ENCODE measurements at regions not wholly inside any gene's neighbourhood (a gene's known extent, or its start where the extent isn't known, plus 50 kb on each side); places are given as distances from the start of the nearest gene placed in this dataset.

DNA sequence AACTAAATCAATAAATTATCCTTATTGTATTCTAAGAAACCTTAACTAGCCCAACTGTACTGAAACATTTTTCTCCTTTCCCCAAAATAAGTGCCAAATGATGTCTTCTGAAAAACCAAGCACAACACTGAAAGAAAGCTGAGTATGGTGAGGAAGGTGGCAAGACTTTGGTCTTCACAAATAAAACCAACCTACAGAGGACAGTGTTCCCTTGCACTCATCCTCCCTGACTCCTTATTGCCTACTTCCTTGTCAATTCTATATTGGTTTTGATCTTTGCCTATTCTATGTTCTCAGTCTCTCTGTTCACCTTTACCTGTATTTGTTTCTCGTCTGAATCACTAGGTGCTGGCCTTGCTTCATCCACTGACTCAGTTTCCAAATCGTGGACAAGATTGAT is 490.1 kb upstream of the ZNF385D start:
- Histone ChIP-seq H3K23me2 (ENCODE audit: low read depth, low read length) (no peaks in the 10 kb centered on the region), H2BK5ac (ENCODE audit: low read depth, low read length) (no peak overlapping the region), H2AFZ (ENCODE audit: low read length) (no peak overlapping the region), H3K4me1 (replicated peaks in 1 of 4; ENCODE audit: control insufficient read depth in 3 of 4, insufficient read depth in 4 of 4, low read length in 3 of 4) (no peaks in the 10 kb centered on the region), H3K23ac (ENCODE audit: insufficient read length) (no peak overlapping the region), H2BK15ac (ENCODE audit: low read length) (no peak overlapping the region), H4K5ac (ENCODE audit: insufficient read length, low read depth, low read length) (no peak overlapping the region), H2AK5ac (ENCODE audit: low read depth, low read length) (no peak overlapping the region), H3K9ac (replicated peaks in 1 of 4; ENCODE audit: extremely low read depth in 1 of 4, low read depth in 3 of 4, low read length in 3 of 4) (no peak overlapping the region), H3K4ac (replicated peaks; ENCODE audit: insufficient read length, low read depth, low read length) (no peak overlapping the region), H3K56ac (replicated peaks; ENCODE audit: insufficient read length, low read depth, low read length) (no peak overlapping the region), H3K4me2 (ENCODE audit: insufficient read depth in 1 of 2, low read depth in 2 of 2, low read length in 2 of 2) (no peak overlapping the region), H2BK12ac (ENCODE audit: low read depth, low read length) (no peak overlapping the region), H3K27ac (ENCODE audit: low read depth, low read length) (no peak overlapping the region), H3K36me3 (ENCODE audit: control insufficient read depth in 2 of 4, insufficient read depth in 4 of 4, low read length in 3 of 4) (no peaks in the 10 kb centered on the region), H2BK20ac (ENCODE audit: low read length) (no peak overlapping the region), H3K79me2 (ENCODE audit: control insufficient read depth in 1 of 2, insufficient read depth in 2 of 2, low read length in 2 of 2) (no peaks in the 10 kb centered on the region), H4K8ac (ENCODE audit: extremely low read depth, insufficient read depth, low read length) (no peak overlapping the region), H2BK120ac (replicated peaks; ENCODE audit: low read depth, low read length) (no peak overlapping the region), H4K20me1 (replicated peaks in 1 of 2; ENCODE audit: control insufficient read depth in 1 of 2, insufficient read depth in 2 of 2, low read length in 2 of 2) (no peaks in the 10 kb centered on the region), H3K79me1 (ENCODE audit: low read depth, low read length) (no peaks in the 10 kb centered on the region), H3K9me3 (ENCODE audit: insufficient read depth in 2 of 2, low read depth in 1 of 2, low read length in 1 of 2) (no peaks in the 10 kb centered on the region), H3K14ac (ENCODE audit: insufficient read length) (no peak overlapping the region), H3K27me3 (replicated peaks in 1 of 4; ENCODE audit: control insufficient read depth in 3 of 4, extremely low read depth in 1 of 4, insufficient read depth in 3 of 4, low read length in 3 of 4) (no peaks in the 10 kb centered on the region), H3K4me3 (ENCODE audit: extremely low read depth in 1 of 4, insufficient read depth in 2 of 4, low read depth in 3 of 4, low read length in 4 of 4) (no peak overlapping the region), H3K18ac (ENCODE audit: extremely low read depth, low read length) (no peak overlapping the region), H4K91ac (replicated peaks; ENCODE audit: insufficient read length, low read length) (no peak overlapping the region)
- DNase-seq (ENCODE audit: low read depth in 1 of 2, low spot score in 2 of 2) (no peak), FAIRE-seq (no peak)
- POLR2A ChIA-PET (ENCODE audit: partially characterized antibody): no interaction called here
- TF ChIP-seq CTBP2 (IDR thresholded peaks at IDR 0.05; ENCODE audit: borderline replicate concordance, insufficient read depth, insufficient read length, low read length) (no peak), FOSL1 (IDR thresholded peaks at IDR 0.05; ENCODE audit: insufficient read depth, low read depth, low read length) (no peak), RAD21 (IDR thresholded peaks at IDR 0.05 in 1 of 2, conservative IDR thresholded peaks at IDR 0.05 in 1 of 2; ENCODE audit: low read depth in 2 of 2, low read length in 2 of 2) (peak; percentile 38 to 45)
- TF ChIP-seq, protein P1, sequence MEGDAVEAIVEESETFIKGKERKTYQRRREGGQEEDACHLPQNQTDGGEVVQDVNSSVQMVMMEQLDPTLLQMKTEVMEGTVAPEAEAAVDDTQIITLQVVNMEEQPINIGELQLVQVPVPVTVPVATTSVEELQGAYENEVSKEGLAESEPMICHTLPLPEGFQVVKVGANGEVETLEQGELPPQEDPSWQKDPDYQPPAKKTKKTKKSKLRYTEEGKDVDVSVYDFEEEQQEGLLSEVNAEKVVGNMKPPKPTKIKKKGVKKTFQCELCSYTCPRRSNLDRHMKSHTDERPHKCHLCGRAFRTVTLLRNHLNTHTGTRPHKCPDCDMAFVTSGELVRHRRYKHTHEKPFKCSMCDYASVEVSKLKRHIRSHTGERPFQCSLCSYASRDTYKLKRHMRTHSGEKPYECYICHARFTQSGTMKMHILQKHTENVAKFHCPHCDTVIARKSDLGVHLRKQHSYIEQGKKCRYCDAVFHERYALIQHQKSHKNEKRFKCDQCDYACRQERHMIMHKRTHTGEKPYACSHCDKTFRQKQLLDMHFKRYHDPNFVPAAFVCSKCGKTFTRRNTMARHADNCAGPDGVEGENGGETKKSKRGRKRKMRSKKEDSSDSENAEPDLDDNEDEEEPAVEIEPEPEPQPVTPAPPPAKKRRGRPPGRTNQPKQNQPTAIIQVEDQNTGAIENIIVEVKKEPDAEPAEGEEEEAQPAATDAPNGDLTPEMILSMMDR (IDR thresholded peaks at IDR 0.05; ENCODE audit: control extremely low read depth in 1 of 3, insufficient read depth in 1 of 3, low read depth in 1 of 3, low read length in 3 of 3): peak in 2 of 3 experiments; percentile 8 to 30; a peak in 2 of 4 replicates
- CTCF ChIA-PET (ENCODE audit: partially characterized antibody): interaction anchor here (0.5 to 1.7 kb wide), 4 partner anchors 10 to 248 kb away, joined by 3 to 5 read pairs (median 4); no protein-coding TSS in a partner anchor
- WGBS, 2 experiments (ENCODE audit: extremely low coverage in 1 of 2, insufficient coverage in 1 of 2, insufficient read length in 1 of 2, insufficient replicate concordance in 2 of 2, low coverage in 1 of 2, low lambda C conversion rate in 2 of 2, missing lambda C conversion rate in 1 of 2): 85% methylated on average over 2 of the region's 2 CpGs; no CpG with 5 or more reads in 1 of the 2 experiments

Data from H1 (cell line).